ENCODE measurements at regions not wholly inside any gene's neighbourhood (a gene's known extent, or its start where the extent isn't known, plus 50 kb on each side); places are given as distances from the start of the nearest gene placed in this dataset.

- no peak for DNase-seq (ENCODE audit: low spot score)
- TF ChIP-seq, protein P1, sequence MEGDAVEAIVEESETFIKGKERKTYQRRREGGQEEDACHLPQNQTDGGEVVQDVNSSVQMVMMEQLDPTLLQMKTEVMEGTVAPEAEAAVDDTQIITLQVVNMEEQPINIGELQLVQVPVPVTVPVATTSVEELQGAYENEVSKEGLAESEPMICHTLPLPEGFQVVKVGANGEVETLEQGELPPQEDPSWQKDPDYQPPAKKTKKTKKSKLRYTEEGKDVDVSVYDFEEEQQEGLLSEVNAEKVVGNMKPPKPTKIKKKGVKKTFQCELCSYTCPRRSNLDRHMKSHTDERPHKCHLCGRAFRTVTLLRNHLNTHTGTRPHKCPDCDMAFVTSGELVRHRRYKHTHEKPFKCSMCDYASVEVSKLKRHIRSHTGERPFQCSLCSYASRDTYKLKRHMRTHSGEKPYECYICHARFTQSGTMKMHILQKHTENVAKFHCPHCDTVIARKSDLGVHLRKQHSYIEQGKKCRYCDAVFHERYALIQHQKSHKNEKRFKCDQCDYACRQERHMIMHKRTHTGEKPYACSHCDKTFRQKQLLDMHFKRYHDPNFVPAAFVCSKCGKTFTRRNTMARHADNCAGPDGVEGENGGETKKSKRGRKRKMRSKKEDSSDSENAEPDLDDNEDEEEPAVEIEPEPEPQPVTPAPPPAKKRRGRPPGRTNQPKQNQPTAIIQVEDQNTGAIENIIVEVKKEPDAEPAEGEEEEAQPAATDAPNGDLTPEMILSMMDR (IDR thresholded peaks at IDR 0.05; ENCODE audit: extremely low read depth, missing control alignments): no peak
These were observed 140.4 kb upstream of the DPH6 start for GRCh38 chr15:35686347-35686746.

DNA sequence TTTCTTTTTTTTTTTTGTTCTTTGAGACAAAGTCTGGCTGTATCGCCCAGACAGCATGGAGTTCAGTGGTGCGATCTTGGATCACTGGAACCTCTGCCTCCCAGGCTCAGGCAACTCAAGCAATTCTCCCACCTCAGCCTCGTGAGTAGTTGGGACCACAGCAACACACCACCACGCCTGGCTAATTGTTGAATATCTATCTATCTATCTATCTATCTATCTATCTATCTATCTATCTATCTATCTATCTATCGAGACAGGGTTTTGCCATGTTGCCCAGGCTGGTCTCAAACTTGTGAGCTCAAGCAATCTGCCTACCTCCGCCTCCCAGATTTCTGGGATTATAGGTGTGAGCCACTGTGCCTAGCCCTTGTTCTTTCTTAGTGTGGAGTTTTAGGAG is 143.3 kb upstream of the DPH6 start:
- TF ChIP-seq, protein P1 (IDR thresholded peaks at IDR 0.05; ENCODE audit: extremely low read depth, missing control alignments): no peak
- no peak for DNase-seq (ENCODE audit: low spot score)

DNA sequence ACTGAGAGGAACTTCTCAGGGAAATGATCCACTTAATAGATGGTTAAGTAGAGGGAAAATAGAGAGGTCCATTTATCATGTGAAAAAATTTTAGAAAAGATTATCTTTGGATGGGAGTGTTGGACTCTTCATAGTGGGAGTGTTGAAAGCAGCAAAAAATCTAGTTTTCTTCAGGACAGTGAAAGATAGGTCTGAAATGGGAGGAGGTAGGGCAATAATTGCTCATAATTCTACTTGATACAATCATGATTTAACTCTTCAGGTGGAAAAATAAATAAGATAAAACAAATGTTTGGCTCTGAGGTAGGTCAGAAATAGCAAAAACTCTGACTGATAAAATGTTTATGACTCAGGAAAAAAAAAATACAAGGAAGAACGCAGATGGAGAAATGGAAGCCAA is 144.1 kb upstream of the DPH6 start:
- DNase-seq (ENCODE audit: low spot score): no peak
- TF ChIP-seq, protein P1 (IDR thresholded peaks at IDR 0.05; ENCODE audit: extremely low read depth, missing control alignments): no peak

GRCh38 chr15:35690698-35691116 is 144.7 kb upstream of the DPH6 start:
- TF ChIP-seq, protein P1 (IDR thresholded peaks at IDR 0.05; ENCODE audit: extremely low read depth, missing control alignments): no peak
- no peak for DNase-seq (ENCODE audit: low spot score)

DNA sequence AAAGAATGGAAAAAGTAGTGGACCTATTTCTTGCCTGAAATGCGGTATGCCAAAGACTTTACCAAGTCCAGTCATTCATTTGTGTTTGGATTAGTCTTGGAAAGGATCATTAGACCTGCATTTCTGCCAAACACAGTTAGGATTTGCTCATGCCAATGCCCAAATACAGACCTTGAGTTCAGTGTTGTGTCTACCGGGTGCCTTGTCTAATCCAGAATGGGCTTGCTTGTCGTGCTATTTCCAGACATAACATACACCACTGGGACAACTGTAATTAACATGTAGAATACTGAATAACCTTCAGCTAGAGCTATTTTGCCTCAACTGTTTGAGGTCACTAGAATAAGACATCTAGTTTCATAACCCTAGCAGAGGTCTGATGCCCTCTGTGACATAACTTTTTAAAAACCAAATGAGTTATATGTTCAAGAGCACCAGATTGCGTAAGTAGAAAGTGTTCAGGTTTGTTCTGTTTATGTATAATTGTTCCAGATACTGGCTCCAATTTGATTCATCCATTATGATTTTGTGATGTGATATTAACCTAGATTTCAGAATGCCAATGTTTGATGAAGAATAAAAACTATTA is 145.3 kb upstream of the DPH6 start:
- DNase-seq (ENCODE audit: low spot score): no peak
- TF ChIP-seq, protein P1 (IDR thresholded peaks at IDR 0.05; ENCODE audit: extremely low read depth, missing control alignments): no peak

DNA sequence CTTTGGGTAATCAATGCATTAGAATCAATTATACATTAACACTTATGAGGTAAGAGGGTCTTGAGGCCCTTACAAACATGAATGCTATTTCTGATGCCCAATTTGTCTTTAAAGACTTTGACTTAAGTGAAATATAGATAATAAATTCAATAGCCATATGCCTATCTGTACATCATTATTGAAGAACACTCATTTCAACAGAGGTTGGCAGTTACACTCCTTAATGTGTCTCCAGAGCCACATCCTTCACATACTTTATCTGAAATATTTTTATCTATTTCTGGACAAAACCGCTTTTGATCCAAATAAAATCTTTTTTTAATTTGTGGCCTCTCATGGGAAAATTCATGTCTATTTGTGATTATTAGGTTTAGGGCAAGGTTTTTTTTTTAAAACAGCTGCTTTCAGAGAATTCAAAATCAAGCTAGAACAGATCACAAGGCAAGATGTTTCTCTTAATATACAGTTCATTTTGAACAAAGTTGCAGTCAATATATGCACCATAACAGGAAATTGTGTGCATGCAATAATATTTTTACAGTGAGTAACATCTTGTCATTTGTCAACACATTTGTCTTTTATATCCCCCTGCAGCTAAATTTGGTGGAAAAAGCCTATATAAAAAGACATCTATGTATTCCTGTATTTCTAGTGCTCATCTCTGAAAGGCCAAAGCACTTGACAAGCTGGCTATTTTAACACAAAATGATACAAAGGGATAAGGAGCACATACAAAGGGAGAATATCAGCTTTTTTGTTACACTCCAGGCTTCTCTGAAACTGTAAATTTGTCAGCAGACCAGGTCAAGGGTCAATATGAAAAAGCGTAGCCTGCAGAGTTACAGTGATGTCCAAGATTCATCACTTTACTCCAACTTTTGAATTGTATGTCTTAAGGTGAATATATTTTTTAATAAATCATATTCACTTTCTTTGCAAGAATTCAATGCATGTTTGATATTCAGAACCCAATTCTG is 146.2 kb upstream of the DPH6 start:
- DNase-seq (ENCODE audit: low spot score): no peak
- TF ChIP-seq, protein P1 (IDR thresholded peaks at IDR 0.05; ENCODE audit: extremely low read depth, missing control alignments): no peak

DNA sequence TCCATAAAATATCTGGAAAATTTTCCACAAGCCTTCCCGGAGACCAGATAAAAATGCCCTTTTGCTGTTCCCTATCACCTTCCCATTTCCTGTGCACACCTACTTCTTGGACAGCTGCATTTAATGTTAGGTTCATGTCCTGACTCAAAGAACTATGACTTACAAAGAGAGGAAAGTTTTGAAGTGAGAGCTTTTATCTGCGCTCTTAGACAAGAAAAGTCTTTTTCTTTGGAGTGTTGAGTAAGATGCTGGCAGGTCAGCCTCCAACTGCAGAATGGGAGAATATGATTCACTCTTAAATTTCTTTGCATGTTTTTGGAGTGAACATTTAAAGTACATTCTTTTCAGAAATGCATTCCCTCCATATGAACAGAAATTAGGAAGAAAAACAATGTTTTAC is 147.3 kb upstream of the DPH6 start:
- no peak for DNase-seq (ENCODE audit: low spot score)
- TF ChIP-seq, protein P1 (IDR thresholded peaks at IDR 0.05; ENCODE audit: extremely low read depth, missing control alignments): no peak

Data from GM20000 (cell line).